HFFc6 (cell line): ENCODE measurements at regions not wholly inside any gene's neighbourhood (a gene's known extent, or its start where the extent isn't known, plus 50 kb on each side); places are given as distances from the start of the nearest gene placed in this dataset.

Experiments
- DNase-seq: peaks from one replicate; pipeline ENCODE4 v3.0.0-alpha.2; 2018
- H3K27ac Mint-ChIP-seq: 2 replicates; pipeline ENCODE4 v1.8.0; 2020; ENCODE audit warnings: mild to moderate bottlenecking, mixed read lengths
- H3K27me3 Mint-ChIP-seq: 2 replicates; pipeline ENCODE4 v1.8.0; 2021; ENCODE audit warnings: mild to moderate bottlenecking, moderate library complexity, mixed read lengths; ENCODE audit not compliant: insufficient read depth
- H3K36me3 Mint-ChIP-seq: 2 replicates; pipeline ENCODE4 v1.8.0; 2021; ENCODE audit warnings: low read depth, mixed read lengths
- H3K4me1 Mint-ChIP-seq: 2 replicates; pipeline ENCODE4 v1.8.0; 2020; ENCODE audit warnings: low read depth, mixed read lengths
- H3K4me3 Mint-ChIP-seq: 2 replicates; pipeline ENCODE4 v1.8.0; 2020; ENCODE audit warnings: mild to moderate bottlenecking, moderate library complexity, mixed read lengths
- H3K9me3 Mint-ChIP-seq: 2 replicates; pipeline ENCODE4 v1.8.0; 2020; ENCODE audit warnings: mild to moderate bottlenecking, mixed read lengths
- CTCF ChIP-seq: fragments of 200-600 bp; sonication (generic); IDR thresholded peaks from 2 replicates; pipeline ENCODE4 v1.5.0; 2021; ENCODE audit warnings: antibody characterized with exemption, mild to moderate bottlenecking

- no peak for DNase-seq
- H3K9me3 Mint-ChIP-seq = peaks cover 30% of the 10 kb centered on the region
- H3K4me3 Mint-ChIP-seq = no peak overlapping the region
- H3K27ac Mint-ChIP-seq = no peak overlapping the region
- H3K4me1 Mint-ChIP-seq = no peaks in the 10 kb centered on the region
- no peaks in the 10 kb centered on the region for H3K36me3 Mint-ChIP-seq
- no peak for TF ChIP-seq CTCF
- H3K27me3 Mint-ChIP-seq = peaks cover 3% of the 10 kb centered on the region; the same call in 1 of the 2 replicates
Measured at GRCh38 chr2:16012029-16012596, 71.8 kb downstream of the MYCN start.

GRCh38 chr2:16011621-16011960 is 71.2 kb downstream of the MYCN start:
- H3K4me1 Mint-ChIP-seq = no peaks in the 10 kb centered on the region
- no peaks in the 10 kb centered on the region for H3K36me3 Mint-ChIP-seq
- no peak overlapping the region for H3K27ac Mint-ChIP-seq
- H3K4me3 Mint-ChIP-seq = no peak overlapping the region
- no peak for TF ChIP-seq CTCF
- peaks cover 3% of the 10 kb centered on the region; the same call in 1 of the 2 replicates for H3K27me3 Mint-ChIP-seq
- peaks cover 33% of the 10 kb centered on the region for H3K9me3 Mint-ChIP-seq
- DNase-seq = no peak

- Mint-ChIP-seq H3K4me1 (no peaks in the 10 kb centered on the region), H3K4me3 (no peak overlapping the region), H3K27ac (no peak overlapping the region), H3K36me3 (no peaks in the 10 kb centered on the region), H3K27me3 (peaks cover 3% of the 10 kb centered on the region), H3K9me3 (peaks cover 36% of the 10 kb centered on the region)
- TF ChIP-seq CTCF = no peak
- no peak for DNase-seq
Measured at GRCh38 chr2:16010951-16011620, 70.7 kb downstream of the MYCN start.

GRCh38 chr2:16010011-16010410 is 69.7 kb downstream of the MYCN start:
- Mint-ChIP-seq H3K36me3 (no peaks in the 10 kb centered on the region), H3K9me3 (peaks cover 42% of the 10 kb centered on the region), H3K27ac (no peak overlapping the region), H3K4me3 (no peak overlapping the region), H3K27me3 (peaks cover 3% of the 10 kb centered on the region), H3K4me1 (no peaks in the 10 kb centered on the region)
- TF ChIP-seq CTCF = no peak
- DNase-seq = no peak

GRCh38 chr2:16009560-16009959 is 69.2 kb downstream of the MYCN start:
- Mint-ChIP-seq H3K4me1 (no peaks in the 10 kb centered on the region), H3K9me3 (peaks cover 37% of the 10 kb centered on the region), H3K4me3 (no peak overlapping the region), H3K27me3 (peaks cover 3% of the 10 kb centered on the region), H3K27ac (no peak overlapping the region), H3K36me3 (no peaks in the 10 kb centered on the region)
- DNase-seq = no peak
- TF ChIP-seq CTCF = no peak
